Panc1 (cell line): ENCODE measurements at regions not wholly inside any gene's neighbourhood (a gene's known extent, or its start where the extent isn't known, plus 50 kb on each side); places are given as distances from the start of the nearest gene placed in this dataset.

ENCODE experiments used
- ATAC-seq: fragments of 200-7000 bp; cut with Tn5 transposase; 2 replicates; pipeline ENCODE4 v1.9.1; 2020; ENCODE audit warnings: mild to moderate bottlenecking, moderate library complexity
- BruUV-seq: library from RNA; stranded (reverse); fragments of 400-500 nt; replicated peaks from 2 replicates; lab custom pipeline; 2021; lab: Mats Ljungman, UMichigan
- CTCF ChIA-PET: fragments of 300-600 bp; sonication (Branson Sonifier 250); formaldehyde crosslinking; loops from one replicate; lab custom pipeline; 2022; ENCODE audit warnings: antibody characterized with exemption; lab: Charles Lee
- POLR2A ChIA-PET: fragments of 300-600 bp; sonication (Branson Sonifier 250); formaldehyde crosslinking; loops from one replicate; lab custom pipeline; 2022; ENCODE audit warnings: antibody characterized with exemption; lab: Charles Lee
- DNase-seq: peaks from one replicate; pipeline ENCODE4 v3.0.0-alpha.2; 2010; ENCODE audit warnings: low read depth, low spot score
- H3K27ac ChIP-seq: 2 replicates; pipeline ENCODE4 v1.5.1; 2011; ENCODE audit warnings: mild to moderate bottlenecking, low read length, inconsistent platforms
- H3K27me3 ChIP-seq: fragments of 200-500 bp; sonication (Bioruptor generic); 2 replicates; pipeline ENCODE4 v1.6.0; 2014; ENCODE audit warnings: low read length, inconsistent platforms; ENCODE audit not compliant: control insufficient read depth, insufficient read depth
- H3K36me3 ChIP-seq: fragments of 200-500 bp; sonication (Bioruptor generic); 2 replicates; pipeline ENCODE4 v1.5.1; 2014; ENCODE audit warnings: inconsistent platforms, mild to moderate bottlenecking, low read length, moderate library complexity; ENCODE audit not compliant: control insufficient read depth, insufficient read depth
- H3K4me1 ChIP-seq: 2 replicates; pipeline ENCODE4 v1.5.1; 2011; ENCODE audit warnings: inconsistent platforms, mild to moderate bottlenecking, low read length, moderate library complexity; ENCODE audit not compliant: control insufficient read depth, insufficient read depth
- H3K4me3 ChIP-seq, 2 experiments: 2 replicates each; pipeline ENCODE4 v1.5.1; 2011 to 2012; ENCODE audit warnings: low read depth in 2 of 2, low read length in 2 of 2, mild to moderate bottlenecking in 2 of 2, inconsistent platforms in 1 of 2, moderate library complexity in 1 of 2
- H3K9me3 ChIP-seq: fragments of 200-500 bp; sonication (Bioruptor generic); 2 replicates; pipeline ENCODE4 v1.5.1; 2014; ENCODE audit warnings: low read depth, mild to moderate bottlenecking, inconsistent platforms, low read length, moderate library complexity; ENCODE audit not compliant: control insufficient read depth, insufficient read depth
- POLR2AphosphoS5 ChIP-seq: IDR thresholded peaks from 2 replicates; pipeline ENCODE4 v1.6.1; 2012; ENCODE audit warnings: mild to moderate bottlenecking, low read depth, low read length, moderate library complexity
- SIN3A ChIP-seq: IDR thresholded peaks from 2 replicates; pipeline ENCODE4 v1.6.1; 2012; ENCODE audit warnings: low read depth, mild to moderate bottlenecking, low read length, moderate library complexity, borderline replicate concordance; ENCODE audit not compliant: insufficient read depth
- TCF7L2 ChIP-seq: IDR thresholded peaks from 2 replicates; pipeline ENCODE4 v1.6.1; 2011; ENCODE audit warnings: mild to moderate bottlenecking, low read depth, low read length, inconsistent platforms
- in situ Hi-C: cut with HindIII; loops from 2 replicates; pipeline ENCODE4 v1.10.0; 2016; ENCODE audit warnings: low sequenced_read_pairs, low pct_unique_long_range_greater_than_20kb
- intact Hi-C: fragments of 100-400 bp; cut with micrococcal nuclease; formaldehyde crosslinking; loops from one replicate; pipeline ENCODE4 v1.10.0; 2022; ENCODE audit not compliant: unreplicated experiment
- TF ChIP-seq, protein P1 (sequence below): fragments of 450-650 bp; IDR thresholded peaks from 2 replicates; pipeline ENCODE4 v1.5.1; 2017; ENCODE audit warnings: mild to moderate bottlenecking
- TF ChIP-seq, protein P2 (sequence below), 2 experiments: IDR thresholded peaks; 2 replicates each; pipeline ENCODE4 v1.6.1; 2011 to 2012; ENCODE audit warnings: low read depth in 2 of 2, control low read depth in 1 of 2, low read length in 1 of 2, mild to moderate bottlenecking in 1 of 2, moderate library complexity in 1 of 2; ENCODE audit not compliant: insufficient read depth in 1 of 2

DNA sequence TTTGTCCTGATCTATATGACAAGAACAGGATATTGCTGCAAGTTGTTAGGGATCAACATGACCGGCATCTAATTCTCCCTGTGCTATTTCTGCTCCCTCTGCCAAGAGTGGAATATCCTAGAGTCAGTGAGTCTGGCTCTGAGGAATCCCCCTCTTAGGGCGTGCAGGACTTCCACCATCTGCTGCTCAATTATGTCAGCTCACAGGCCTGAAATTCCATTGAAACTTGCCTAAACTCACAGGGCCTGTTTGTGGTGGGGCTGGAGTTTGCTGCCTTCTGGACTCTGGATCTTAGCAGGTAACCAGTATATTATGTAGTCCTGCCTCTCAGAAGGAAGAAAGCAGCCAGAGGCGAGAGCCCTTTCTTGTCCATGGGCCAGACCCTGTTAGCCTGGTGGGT, 323.0 kb downstream of the TSN start:
- Histone ChIP-seq H3K4me3 (no peak overlapping the region), H3K9me3 (no peaks in the 10 kb centered on the region), H3K4me1 (no peaks in the 10 kb centered on the region), H3K27ac (no peak overlapping the region), H3K27me3 (no peaks in the 10 kb centered on the region), H3K36me3 (no peaks in the 10 kb centered on the region)
- CTCF ChIA-PET = no interaction called here
- DNase-seq (no peak), ATAC-seq (no peak)
- TF ChIP-seq, protein P1, sequence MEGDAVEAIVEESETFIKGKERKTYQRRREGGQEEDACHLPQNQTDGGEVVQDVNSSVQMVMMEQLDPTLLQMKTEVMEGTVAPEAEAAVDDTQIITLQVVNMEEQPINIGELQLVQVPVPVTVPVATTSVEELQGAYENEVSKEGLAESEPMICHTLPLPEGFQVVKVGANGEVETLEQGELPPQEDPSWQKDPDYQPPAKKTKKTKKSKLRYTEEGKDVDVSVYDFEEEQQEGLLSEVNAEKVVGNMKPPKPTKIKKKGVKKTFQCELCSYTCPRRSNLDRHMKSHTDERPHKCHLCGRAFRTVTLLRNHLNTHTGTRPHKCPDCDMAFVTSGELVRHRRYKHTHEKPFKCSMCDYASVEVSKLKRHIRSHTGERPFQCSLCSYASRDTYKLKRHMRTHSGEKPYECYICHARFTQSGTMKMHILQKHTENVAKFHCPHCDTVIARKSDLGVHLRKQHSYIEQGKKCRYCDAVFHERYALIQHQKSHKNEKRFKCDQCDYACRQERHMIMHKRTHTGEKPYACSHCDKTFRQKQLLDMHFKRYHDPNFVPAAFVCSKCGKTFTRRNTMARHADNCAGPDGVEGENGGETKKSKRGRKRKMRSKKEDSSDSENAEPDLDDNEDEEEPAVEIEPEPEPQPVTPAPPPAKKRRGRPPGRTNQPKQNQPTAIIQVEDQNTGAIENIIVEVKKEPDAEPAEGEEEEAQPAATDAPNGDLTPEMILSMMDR = no peak
- no peak for TF ChIP-seq SIN3A
- no peak for TF ChIP-seq POLR2AphosphoS5
- TF ChIP-seq, protein P2, sequence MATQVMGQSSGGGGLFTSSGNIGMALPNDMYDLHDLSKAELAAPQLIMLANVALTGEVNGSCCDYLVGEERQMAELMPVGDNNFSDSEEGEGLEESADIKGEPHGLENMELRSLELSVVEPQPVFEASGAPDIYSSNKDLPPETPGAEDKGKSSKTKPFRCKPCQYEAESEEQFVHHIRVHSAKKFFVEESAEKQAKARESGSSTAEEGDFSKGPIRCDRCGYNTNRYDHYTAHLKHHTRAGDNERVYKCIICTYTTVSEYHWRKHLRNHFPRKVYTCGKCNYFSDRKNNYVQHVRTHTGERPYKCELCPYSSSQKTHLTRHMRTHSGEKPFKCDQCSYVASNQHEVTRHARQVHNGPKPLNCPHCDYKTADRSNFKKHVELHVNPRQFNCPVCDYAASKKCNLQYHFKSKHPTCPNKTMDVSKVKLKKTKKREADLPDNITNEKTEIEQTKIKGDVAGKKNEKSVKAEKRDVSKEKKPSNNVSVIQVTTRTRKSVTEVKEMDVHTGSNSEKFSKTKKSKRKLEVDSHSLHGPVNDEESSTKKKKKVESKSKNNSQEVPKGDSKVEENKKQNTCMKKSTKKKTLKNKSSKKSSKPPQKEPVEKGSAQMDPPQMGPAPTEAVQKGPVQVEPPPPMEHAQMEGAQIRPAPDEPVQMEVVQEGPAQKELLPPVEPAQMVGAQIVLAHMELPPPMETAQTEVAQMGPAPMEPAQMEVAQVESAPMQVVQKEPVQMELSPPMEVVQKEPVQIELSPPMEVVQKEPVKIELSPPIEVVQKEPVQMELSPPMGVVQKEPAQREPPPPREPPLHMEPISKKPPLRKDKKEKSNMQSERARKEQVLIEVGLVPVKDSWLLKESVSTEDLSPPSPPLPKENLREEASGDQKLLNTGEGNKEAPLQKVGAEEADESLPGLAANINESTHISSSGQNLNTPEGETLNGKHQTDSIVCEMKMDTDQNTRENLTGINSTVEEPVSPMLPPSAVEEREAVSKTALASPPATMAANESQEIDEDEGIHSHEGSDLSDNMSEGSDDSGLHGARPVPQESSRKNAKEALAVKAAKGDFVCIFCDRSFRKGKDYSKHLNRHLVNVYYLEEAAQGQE (IDR thresholded peaks at IDR 0.05; ENCODE audit: insufficient read depth in 1 of 2, low read depth in 2 of 2, low read length in 1 of 2) = no peak
- no peak for TF ChIP-seq TCF7L2
- POLR2A ChIA-PET = no interaction called here
- BruUV-seq = no TSS peak
- in situ Hi-C loops = no loop called here
- intact Hi-C loops = no loop called here

DNA sequence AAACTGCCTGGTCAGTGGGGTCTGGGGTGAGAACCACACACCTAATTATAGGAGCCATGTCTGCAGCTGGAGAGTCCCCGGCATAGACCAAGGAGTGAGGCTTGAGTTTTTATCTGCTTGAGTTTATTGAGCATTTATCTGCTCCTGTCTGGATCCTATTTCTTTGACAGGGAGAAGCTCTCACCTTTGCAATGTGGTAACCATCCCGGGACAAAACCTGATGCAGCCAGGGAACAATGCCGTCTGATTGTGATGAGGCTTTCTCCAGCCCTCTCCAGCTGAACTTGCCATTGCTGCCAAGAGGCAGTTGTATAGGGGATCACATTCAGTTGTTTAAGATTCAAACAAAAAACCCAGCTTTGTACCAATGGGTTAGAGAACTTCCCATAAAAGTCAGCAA, 324.4 kb downstream of the TSN start:
- no peak for DNase-seq

More for the DNA sequence above, 324.4 kb downstream of the TSN start:
- no peak for ATAC-seq
- ChIA-PET POLR2A (no interaction called here), CTCF (no interaction called here)
- TF ChIP-seq, protein P1 = no peak
- TF ChIP-seq POLR2AphosphoS5 (no peak), TCF7L2 (no peak), SIN3A (no peak)
- TF ChIP-seq, protein P2 (IDR thresholded peaks at IDR 0.05; ENCODE audit: insufficient read depth in 1 of 2, low read depth in 2 of 2, low read length in 1 of 2) = no peak
- no peaks in the 10 kb centered on the region for H3K9me3 ChIP-seq
- no TSS peak for BruUV-seq
- no peaks in the 10 kb centered on the region for H3K36me3 ChIP-seq
- no peaks in the 10 kb centered on the region for H3K27me3 ChIP-seq
- no peak overlapping the region for H3K4me3 ChIP-seq
- no peaks in the 10 kb centered on the region for H3K4me1 ChIP-seq
- in situ Hi-C loops (no loop called here), intact Hi-C loops (no loop called here)
- H3K27ac ChIP-seq = no peak overlapping the region
